ENCODE measurements at regions not wholly inside any gene's neighbourhood (a gene's known extent, or its start where the extent isn't known, plus 50 kb on each side); places are given as distances from the start of the nearest gene placed in this dataset.

DNA sequence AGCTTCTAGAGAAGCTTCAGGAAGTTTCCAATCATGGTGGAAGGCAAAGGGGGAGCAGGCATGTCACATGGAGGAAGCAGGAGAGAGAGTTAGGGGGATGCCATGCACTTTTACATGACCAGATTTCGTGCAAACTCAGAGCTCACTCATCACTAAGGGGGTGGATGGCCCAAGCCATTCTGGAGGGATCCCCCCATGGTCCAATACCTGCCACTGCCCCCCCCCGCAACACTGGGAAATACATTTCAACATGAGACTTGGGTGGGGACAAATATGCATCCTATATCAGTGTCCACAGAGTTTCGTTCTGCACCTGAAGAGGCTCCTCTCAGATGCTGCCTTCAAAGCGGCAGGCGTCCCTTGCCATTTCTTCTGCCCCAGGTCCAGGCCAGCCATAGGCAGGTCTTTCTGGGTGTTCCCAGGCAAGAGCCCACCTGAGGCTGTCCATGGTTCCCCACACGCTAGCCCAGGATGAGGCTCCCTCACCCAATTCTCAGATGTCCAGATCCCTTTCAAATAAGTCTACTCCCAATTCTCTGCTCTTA, 1344.3 kb downstream of the TBC1D22A start:
- Histone ChIP-seq H2AFZ (ENCODE audit: insufficient read depth, low read depth, low read length, poor library complexity, severe bottlenecking) (no peak overlapping the region), H3K36me3 (replicated peaks in 1 of 2; ENCODE audit: control extremely low read depth in 1 of 2, control insufficient read depth in 1 of 2, extremely low read depth in 1 of 2, insufficient read depth in 2 of 2, low read length in 1 of 2) (no peaks in the 10 kb centered on the region), H4K20me1 (ENCODE audit: control insufficient read depth, insufficient read depth, low read length, poor library complexity, severe bottlenecking) (no peaks in the 10 kb centered on the region), H3K9ac (ENCODE audit: low read length) (no peak overlapping the region), H3K4me1 (ENCODE audit: control insufficient read depth in 2 of 2, insufficient read depth in 2 of 2, low read length in 2 of 2) (peaks cover 0 to 5% of the 10 kb centered on the region in 2 donors), H3K4me3 (ENCODE audit: control extremely low read depth in 1 of 5, extremely low read depth in 1 of 5, insufficient read depth in 1 of 5, low read depth in 2 of 5, low read length in 4 of 5) (no peak overlapping the region), H3K27ac (ENCODE audit: low read length in 2 of 2) (no peak overlapping the region), H3K79me2 (ENCODE audit: control insufficient read depth, insufficient read depth, low read length) (no peaks in the 10 kb centered on the region), H3K9me3 (ENCODE audit: control extremely low read depth in 1 of 3, control insufficient read depth in 2 of 3, insufficient read depth in 1 of 3, low read length in 2 of 3) (peaks cover 0 to 24% (median 9%) of the 10 kb centered on the region in 3 donors), H3K4me2 (replicated peaks; ENCODE audit: low read depth, low read length, poor library complexity, severe bottlenecking) (no peak overlapping the region), H3K27me3 (replicated peaks in 1 of 4; ENCODE audit: control extremely low read depth in 1 of 4, control insufficient read depth in 3 of 4, insufficient read depth in 4 of 4, low read length in 3 of 4) (no peaks in the 10 kb centered on the region)
- H3K27me3 Mint-ChIP-seq, result peaks cover 3% of the 10 kb centered on the region
- DNase-seq (no peak), ATAC-seq (ENCODE audit: low read depth) (no peak)
- intact Hi-C loops (cut with micrococcal nuclease), result no loop called here
- 98% methylated on average over 5 of the region's 6 CpGs for WGBS (ENCODE audit: insufficient coverage)
- peaks cover 3% of the 10 kb centered on the region for H3K9me3 Mint-ChIP-seq (ENCODE audit: insufficient read depth)
- no peak overlapping the region for H3K27ac Mint-ChIP-seq
- ChIA-PET POLR2A (no interaction called here), CTCF (no interaction called here)
- H3K4me3 Mint-ChIP-seq, result no peak overlapping the region
- TF ChIP-seq EZH2 (IDR thresholded peaks at IDR 0.05; ENCODE audit: borderline replicate concordance, insufficient read depth, low read depth, low read length, poor library complexity, severe bottlenecking), result no peak
- TF ChIP-seq, protein P1, sequence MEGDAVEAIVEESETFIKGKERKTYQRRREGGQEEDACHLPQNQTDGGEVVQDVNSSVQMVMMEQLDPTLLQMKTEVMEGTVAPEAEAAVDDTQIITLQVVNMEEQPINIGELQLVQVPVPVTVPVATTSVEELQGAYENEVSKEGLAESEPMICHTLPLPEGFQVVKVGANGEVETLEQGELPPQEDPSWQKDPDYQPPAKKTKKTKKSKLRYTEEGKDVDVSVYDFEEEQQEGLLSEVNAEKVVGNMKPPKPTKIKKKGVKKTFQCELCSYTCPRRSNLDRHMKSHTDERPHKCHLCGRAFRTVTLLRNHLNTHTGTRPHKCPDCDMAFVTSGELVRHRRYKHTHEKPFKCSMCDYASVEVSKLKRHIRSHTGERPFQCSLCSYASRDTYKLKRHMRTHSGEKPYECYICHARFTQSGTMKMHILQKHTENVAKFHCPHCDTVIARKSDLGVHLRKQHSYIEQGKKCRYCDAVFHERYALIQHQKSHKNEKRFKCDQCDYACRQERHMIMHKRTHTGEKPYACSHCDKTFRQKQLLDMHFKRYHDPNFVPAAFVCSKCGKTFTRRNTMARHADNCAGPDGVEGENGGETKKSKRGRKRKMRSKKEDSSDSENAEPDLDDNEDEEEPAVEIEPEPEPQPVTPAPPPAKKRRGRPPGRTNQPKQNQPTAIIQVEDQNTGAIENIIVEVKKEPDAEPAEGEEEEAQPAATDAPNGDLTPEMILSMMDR (IDR thresholded peaks at IDR 0.05), result no peak
- peaks cover 7% of the 10 kb centered on the region for H3K4me1 Mint-ChIP-seq

DNA sequence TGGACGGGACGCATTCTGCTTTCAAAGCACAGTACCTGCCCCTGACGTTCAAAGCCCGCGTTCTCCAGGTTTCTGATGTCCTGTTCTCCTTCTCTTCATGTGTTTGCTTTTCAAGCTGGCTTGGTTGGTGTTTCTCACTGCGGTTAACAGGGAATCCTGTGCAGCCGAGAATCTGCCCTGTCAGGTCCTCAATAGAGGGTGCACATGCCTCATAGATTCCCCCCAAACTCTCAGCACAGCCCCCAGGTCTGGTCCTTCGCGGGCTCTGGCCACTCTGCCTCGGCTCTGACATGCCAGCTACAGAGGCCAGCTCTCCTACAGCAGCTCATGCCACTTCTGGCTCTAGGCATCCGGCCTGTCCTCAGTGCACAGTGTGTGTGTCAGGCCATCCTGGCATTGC, 1343.8 kb downstream of the TBC1D22A start:
- H3K79me2 ChIP-seq (ENCODE audit: control insufficient read depth, insufficient read depth, low read length), result no peaks in the 10 kb centered on the region
- Mint-ChIP-seq H3K27ac (no peak overlapping the region), H3K9me3 (ENCODE audit: insufficient read depth) (peaks cover 3% of the 10 kb centered on the region), H3K4me1 (peaks cover 10% of the 10 kb centered on the region), H3K27me3 (peaks cover 3% of the 10 kb centered on the region), H3K4me3 (no peak overlapping the region)
- no peak for TF ChIP-seq EZH2 (IDR thresholded peaks at IDR 0.05; ENCODE audit: borderline replicate concordance, insufficient read depth, low read depth, low read length, poor library complexity, severe bottlenecking)
- TF ChIP-seq, protein P1 (IDR thresholded peaks at IDR 0.05), result no peak
- ATAC-seq (ENCODE audit: low read depth) (no peak), DNase-seq (no peak)
- H2AFZ ChIP-seq (ENCODE audit: insufficient read depth, low read depth, low read length, poor library complexity, severe bottlenecking), result no peak overlapping the region
- no peaks in the 10 kb centered on the region for H4K20me1 ChIP-seq (ENCODE audit: control insufficient read depth, insufficient read depth, low read length, poor library complexity, severe bottlenecking)
- intact Hi-C loops (cut with micrococcal nuclease), result no loop called here
- H3K36me3 ChIP-seq (replicated peaks in 1 of 2; ENCODE audit: control extremely low read depth in 1 of 2, control insufficient read depth in 1 of 2, extremely low read depth in 1 of 2, insufficient read depth in 2 of 2, low read length in 1 of 2), result no peaks in the 10 kb centered on the region
- no peak overlapping the region for H3K4me2 ChIP-seq (replicated peaks; ENCODE audit: low read depth, low read length, poor library complexity, severe bottlenecking)
- ChIA-PET CTCF (no interaction called here), POLR2A (no interaction called here)
- H3K9me3 ChIP-seq (ENCODE audit: control extremely low read depth in 1 of 3, control insufficient read depth in 2 of 3, insufficient read depth in 1 of 3, low read length in 2 of 3), result peaks cover 0 to 27% (median 9%) of the 10 kb centered on the region in 3 donors
- H3K4me1 ChIP-seq (ENCODE audit: control insufficient read depth in 2 of 2, insufficient read depth in 2 of 2, low read length in 2 of 2), result peaks cover 3 to 9% of the 10 kb centered on the region in 2 donors
- H3K27me3 ChIP-seq (replicated peaks in 1 of 4; ENCODE audit: control extremely low read depth in 1 of 4, control insufficient read depth in 3 of 4, insufficient read depth in 4 of 4, low read length in 3 of 4), result no peaks in the 10 kb centered on the region
- H3K9ac ChIP-seq (ENCODE audit: low read length), result no peak overlapping the region
- 88% methylated on average over 11 of the region's 11 CpGs for WGBS (ENCODE audit: insufficient coverage)
- no peak overlapping the region for H3K4me3 ChIP-seq (ENCODE audit: control extremely low read depth in 1 of 5, extremely low read depth in 1 of 5, insufficient read depth in 1 of 5, low read depth in 2 of 5, low read length in 4 of 5)
- no peak overlapping the region for H3K27ac ChIP-seq (ENCODE audit: low read length in 2 of 2)
